Breast epithelium (tissue), 4 donors: ENCODE measurements at regions not wholly inside any gene's neighbourhood (a gene's known extent, or its start where the extent isn't known, plus 50 kb on each side); places are given as distances from the start of the nearest gene placed in this dataset.
A peak's percentile ranks its signal among the peaks of the same experiment; 100 is the strongest.

Experiments used
- DNase-seq, 2 donors: peaks; one replicate each; pipeline ENCODE4 v3.0.0-alpha.2; 2019; ENCODE audit warnings: low spot score in 2 of 2
- H3K27ac ChIP-seq, 2 donors: fragments of 200-600 bp; sonication (generic) in 1 of 2; one replicate each; pipeline ENCODE4 v1.5.1; 2016 to 2019; ENCODE audit warnings: mild to moderate bottlenecking in 1 of 2
- H3K27me3 ChIP-seq, 2 donors: fragments of 200-600 bp; sonication (generic) in 1 of 2; one replicate each; pipeline versions ENCODE4 v1.5.1 to v1.6.0; 2017 to 2019; ENCODE audit warnings: control low read depth in 1 of 2, mild to moderate bottlenecking in 1 of 2
- H3K36me3 ChIP-seq: fragments of 200-600 bp; one replicate; pipeline ENCODE4 v1.5.1; 2019
- H3K4me1 ChIP-seq, 2 donors: fragments of 200-600 bp; sonication (generic); one replicate each; pipeline ENCODE4 v1.5.1; 2016 to 2019; ENCODE audit warnings: control low read depth in 1 of 2
- H3K4me3 ChIP-seq, 3 donors: fragments of 200-600 bp; sonication (generic); 1 replicate in 2 of 3; 2 replicates in 1 of 3; pipeline ENCODE4 v1.5.1; 2016 to 2019; ENCODE audit warnings: mild to moderate bottlenecking in 3 of 3, moderate library complexity in 2 of 3
- H3K9me3 ChIP-seq, 2 donors: fragments of 200-600 bp; sonication (generic) in 1 of 2; one replicate each; pipeline ENCODE4 v1.5.1; 2016 to 2019; ENCODE audit warnings: control low read depth in 1 of 2
- CTCF ChIP-seq, 3 donors: fragments of 450-650 bp; IDR thresholded peaks; one replicate each; pipeline ENCODE4 v1.5.1; 2016 to 2017; ENCODE audit warnings: antibody characterized with exemption in 3 of 3, mild to moderate bottlenecking in 3 of 3, moderate library complexity in 3 of 3
- POLR2A ChIP-seq: fragments of 450-650 bp; IDR thresholded peaks from one replicate; pipeline ENCODE4 v1.6.1; 2016; ENCODE audit warnings: antibody characterized with exemption, mild to moderate bottlenecking, moderate library complexity
- POLR2AphosphoS5 ChIP-seq, 3 donors: sonication (generic); formaldehyde crosslinking; IDR thresholded peaks; one replicate each; pipeline ENCODE4 v1.6.1; 2017; ENCODE audit warnings: antibody characterized with exemption in 3 of 3
- intact Hi-C: fragments of 100-400 bp; cut with DNase I; formaldehyde crosslinking; loops from one replicate; pipeline ENCODE4 v1.15.1; 2023; ENCODE audit warnings: low total_unique reads

- Histone ChIP-seq H3K27me3 (no peaks in the 10 kb centered on the region), H3K36me3 (no peaks in the 10 kb centered on the region), H3K27ac (no peak overlapping the region), H3K4me1 (no peaks in the 10 kb centered on the region), H3K9me3 (no peaks in the 10 kb centered on the region), H3K4me3 (no peak overlapping the region)
- TF ChIP-seq POLR2AphosphoS5 (IDR thresholded peaks at IDR 0.05): no peak
- TF ChIP-seq CTCF (IDR thresholded peaks at IDR 0.05): no peak
- no peak for TF ChIP-seq POLR2A
- intact Hi-C loops: no loop called here
- no peak for DNase-seq
Observed at GRCh38 chr15:25943831-25944230, 80.7 kb upstream of the ATP10A start.

DNA sequence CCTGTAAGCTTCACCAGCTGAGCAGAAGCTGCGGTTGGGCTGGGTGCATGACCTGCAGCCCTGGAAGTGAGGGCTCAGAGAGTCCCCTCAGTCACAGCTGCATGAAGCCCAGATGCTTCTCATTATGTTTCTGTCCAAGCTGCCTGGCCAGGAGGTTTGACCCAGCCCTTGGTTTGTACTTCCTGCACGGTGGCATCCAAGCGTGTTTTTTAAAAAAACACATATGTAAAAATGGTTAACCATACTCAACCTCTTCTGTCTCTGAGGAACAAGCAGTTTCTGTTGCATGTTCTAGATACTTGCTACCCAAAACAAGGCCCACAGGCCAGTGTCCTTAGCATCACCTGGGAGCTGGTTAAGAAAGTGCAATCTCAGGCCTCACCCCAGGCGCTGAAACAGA lies 76.0 kb upstream of the ATP10A start:
- no peak for TF ChIP-seq CTCF (IDR thresholded peaks at IDR 0.05)
- no peak for TF ChIP-seq POLR2A
- TF ChIP-seq POLR2AphosphoS5 (IDR thresholded peaks at IDR 0.05): no peak
- DNase-seq: no peak
- intact Hi-C loops: no loop called here
- no peaks in the 10 kb centered on the region for H3K36me3 ChIP-seq
- H3K27me3 ChIP-seq: no peaks in the 10 kb centered on the region
- no peaks in the 10 kb centered on the region for H3K9me3 ChIP-seq
- no peak overlapping the region for H3K27ac ChIP-seq
- no peaks in the 10 kb centered on the region for H3K4me1 ChIP-seq
- H3K4me3 ChIP-seq: no peak overlapping the region

DNA sequence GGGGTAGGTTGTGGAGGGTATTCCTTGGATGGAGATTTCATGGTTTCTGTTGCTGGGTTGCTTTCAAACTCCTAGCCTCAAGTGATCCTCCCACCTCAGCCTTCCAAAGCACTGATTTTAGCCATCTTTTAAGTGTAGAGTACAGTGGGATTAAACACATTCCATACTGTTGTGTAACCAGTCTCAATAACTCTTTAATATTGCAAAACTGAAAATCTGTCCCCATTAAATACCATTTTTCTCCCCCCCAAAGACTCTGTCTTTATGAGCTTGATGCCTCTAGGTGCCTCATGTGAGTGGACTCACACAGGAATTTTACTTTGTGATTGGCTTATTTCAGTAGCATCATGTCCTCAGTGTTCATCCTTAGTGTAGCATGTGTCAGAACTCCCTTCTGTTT lies 74.7 kb upstream of the ATP10A start:
- no peak for DNase-seq
- Histone ChIP-seq H3K4me3 (no peak overlapping the region), H3K4me1 (no peaks in the 10 kb centered on the region), H3K9me3 (no peaks in the 10 kb centered on the region), H3K36me3 (no peaks in the 10 kb centered on the region), H3K27ac (no peak overlapping the region), H3K27me3 (no peaks in the 10 kb centered on the region)
- intact Hi-C loops: no loop called here
- TF ChIP-seq POLR2A (no peak), POLR2AphosphoS5 (IDR thresholded peaks at IDR 0.05) (no peak), CTCF (IDR thresholded peaks at IDR 0.05) (no peak)

DNA sequence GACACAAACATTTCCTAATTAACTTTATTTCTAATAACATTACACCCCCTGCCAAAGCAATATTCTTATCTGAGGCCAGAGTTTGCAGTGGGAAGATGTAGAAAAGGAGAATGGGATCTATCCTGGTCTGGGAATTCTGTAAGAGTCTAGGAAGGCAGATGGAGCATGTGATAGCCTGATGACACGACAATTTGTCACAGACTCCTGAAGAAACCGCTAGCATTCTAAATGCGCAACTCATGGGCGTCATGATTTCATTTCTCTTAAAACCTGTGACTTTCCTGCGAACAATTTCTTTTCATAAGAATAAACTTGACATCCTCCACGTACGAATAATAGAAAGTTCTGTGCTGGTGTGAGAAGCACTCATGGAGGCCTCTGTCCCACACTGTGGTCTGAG lies 72.9 kb upstream of the ATP10A start:
- no peaks in the 10 kb centered on the region for H3K9me3 ChIP-seq
- no peaks in the 10 kb centered on the region for H3K27me3 ChIP-seq
- no peak for TF ChIP-seq POLR2AphosphoS5 (IDR thresholded peaks at IDR 0.05)
- no peak for TF ChIP-seq POLR2A
- no peak for TF ChIP-seq CTCF (IDR thresholded peaks at IDR 0.05)
- no peak overlapping the region for H3K4me3 ChIP-seq
- no peaks in the 10 kb centered on the region for H3K36me3 ChIP-seq
- no peak for DNase-seq
- H3K4me1 ChIP-seq: no peaks in the 10 kb centered on the region
- intact Hi-C loops: no loop called here
- no peak overlapping the region for H3K27ac ChIP-seq

DNA sequence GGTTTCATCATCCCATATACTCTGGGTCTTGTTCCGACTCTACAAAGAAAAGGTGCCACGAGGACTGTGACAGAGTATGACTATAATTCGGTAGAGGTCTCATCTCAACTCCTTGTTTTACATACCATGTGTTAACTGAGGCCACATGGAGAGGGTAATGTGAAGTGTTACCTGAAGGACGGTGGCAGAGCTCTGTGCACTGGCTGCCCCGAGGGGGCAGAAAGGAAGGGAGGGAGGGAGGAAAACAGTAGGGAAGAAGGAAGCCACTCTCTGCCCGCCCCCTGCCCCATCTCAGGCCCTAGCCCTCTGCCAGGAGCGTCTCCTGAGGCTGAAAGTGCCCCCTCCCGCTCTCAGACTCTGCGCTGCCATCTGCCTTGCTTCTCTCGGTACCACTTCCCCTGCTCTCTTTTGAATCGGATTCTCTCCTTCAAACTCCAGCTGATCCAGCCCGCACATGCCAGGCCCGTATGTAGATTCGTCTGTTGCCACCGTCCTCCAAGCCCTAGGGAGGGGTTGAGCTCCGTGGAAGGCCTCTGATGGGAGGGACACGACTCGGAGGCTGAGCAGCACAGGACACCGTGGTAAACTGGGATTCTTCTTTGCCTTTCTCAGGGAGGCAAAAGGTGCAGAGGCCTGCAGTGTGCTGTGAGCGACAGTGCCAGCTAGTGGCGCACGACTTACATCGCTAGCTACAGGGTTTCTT lies 70.5 kb upstream of the ATP10A start:
- TF ChIP-seq POLR2AphosphoS5 (IDR thresholded peaks at IDR 0.05) (no peak), CTCF (IDR thresholded peaks at IDR 0.05) (peak in 2 of 3 donors; percentile 57 to 80)
- Histone ChIP-seq H3K27ac (no peak overlapping the region), H3K9me3 (no peaks in the 10 kb centered on the region), H3K27me3 (no peaks in the 10 kb centered on the region), H3K4me3 (peak overlapping the region; percentile 26 to 58 (median 28)), H3K4me1 (no peaks in the 10 kb centered on the region), H3K36me3 (no peaks in the 10 kb centered on the region)
- peak; percentile 65 to 69 for DNase-seq
- intact Hi-C loops: no loop called here
